ENCODE measurements at regions not wholly inside any gene's neighbourhood (a gene's known extent, or its start where the extent isn't known, plus 50 kb on each side); places are given as distances from the start of the nearest gene placed in this dataset.

GRCh38 chr12:85352016-85352415 is 72.0 kb downstream of the ALX1 start:
- DNase-seq, result no peak

- no peak for DNase-seq
These were observed 76.8 kb downstream of the ALX1 start for GRCh38 chr12:85356596-85357385.

DNA sequence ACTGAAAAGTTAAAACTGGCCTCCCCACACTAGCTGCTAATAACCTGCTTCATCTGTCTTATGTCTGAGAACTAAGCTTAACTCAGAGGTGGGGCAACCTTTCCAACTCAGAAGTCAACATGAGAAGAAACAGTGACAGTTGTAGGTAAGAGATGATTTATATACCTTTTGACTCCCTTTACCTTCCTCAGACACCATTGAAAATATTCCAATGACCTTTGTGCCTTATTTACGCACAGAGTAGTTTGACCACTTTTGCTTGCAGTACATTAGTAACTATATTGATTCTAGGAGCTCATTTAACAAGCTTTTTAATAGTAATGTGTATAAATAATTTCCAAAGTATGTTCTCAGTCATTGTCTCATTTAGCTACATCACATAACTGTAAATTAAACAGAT is 77.6 kb downstream of the ALX1 start:
- DNase-seq, result no peak

DNA sequence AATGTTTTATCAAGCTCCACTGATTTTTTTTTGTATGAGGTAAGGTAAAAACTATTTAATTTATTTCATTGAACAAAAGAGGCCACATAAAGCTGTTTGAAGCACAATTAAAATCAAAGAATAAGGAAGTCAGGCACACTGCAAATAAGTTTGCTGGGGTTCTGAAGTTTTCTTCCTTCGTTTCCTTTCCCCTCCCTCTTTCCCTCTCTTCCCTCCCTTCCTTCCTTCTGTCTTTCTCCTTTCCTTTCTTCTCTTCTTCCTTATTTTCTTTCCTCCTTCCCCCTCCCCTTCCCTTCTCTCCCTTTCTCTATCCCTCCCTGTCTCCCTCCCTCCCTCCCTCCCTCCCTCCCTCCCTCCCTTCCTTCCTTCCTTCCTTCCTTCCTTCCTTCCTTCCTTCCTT is 78.7 kb downstream of the ALX1 start:
- no peak for DNase-seq

DNA sequence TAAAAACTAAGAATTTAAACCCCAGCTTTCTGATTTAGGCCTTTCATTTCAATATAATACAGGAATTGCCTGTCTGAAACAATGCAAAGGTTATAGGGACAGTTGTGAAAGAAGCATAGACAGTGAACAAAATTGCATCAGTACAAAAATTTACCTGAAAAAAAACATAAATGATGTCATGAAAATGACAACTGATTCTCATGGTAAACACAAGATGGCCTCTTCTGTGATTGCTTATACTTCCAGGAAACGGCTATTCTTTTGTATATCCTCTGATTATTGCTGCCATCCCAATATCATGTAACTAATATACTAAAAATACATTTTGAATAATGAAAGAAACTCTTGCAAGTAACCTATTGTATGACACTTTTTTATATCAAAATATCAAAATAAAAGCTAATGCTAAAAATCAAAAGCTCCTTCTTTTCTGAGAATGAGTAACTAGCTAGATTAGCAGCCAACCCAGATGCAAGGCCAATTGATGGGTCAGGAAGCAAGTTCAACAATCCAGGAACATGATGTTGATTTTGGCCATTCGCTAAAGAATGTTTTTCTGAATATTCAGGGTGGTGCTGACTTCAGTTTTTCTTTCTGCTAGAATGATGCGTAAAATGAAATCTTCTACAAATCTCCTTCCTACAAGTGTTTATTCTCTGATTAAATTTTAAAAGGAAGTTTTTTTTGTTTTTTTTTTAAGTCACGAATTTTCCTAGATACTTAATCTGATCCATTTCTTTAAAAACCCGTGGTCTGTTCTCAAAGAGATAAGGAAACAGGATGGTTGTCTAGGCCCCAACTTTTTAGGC is 83.6 kb downstream of the ALX1 start:
- DNase-seq, result no peak

DNA sequence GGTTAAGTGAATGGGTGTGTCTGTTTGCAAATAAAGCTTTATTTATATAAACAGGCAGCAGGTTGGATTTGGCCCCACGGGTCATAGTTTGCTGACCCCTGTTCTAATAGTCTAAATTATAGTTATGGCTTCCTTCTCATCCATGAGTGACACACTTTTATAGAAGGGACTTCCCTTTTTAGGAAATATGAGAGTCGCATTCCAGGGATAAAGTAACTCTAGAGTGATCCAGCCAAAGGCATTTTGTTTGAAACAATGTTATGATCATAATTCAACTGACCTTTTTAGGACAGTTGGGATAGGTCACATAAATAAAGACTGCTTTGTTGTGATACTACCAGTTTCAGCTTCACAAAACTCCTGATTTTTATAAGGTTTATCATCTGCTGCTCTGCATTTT is 87.9 kb downstream of the ALX1 start:
- no peak for DNase-seq

DNA sequence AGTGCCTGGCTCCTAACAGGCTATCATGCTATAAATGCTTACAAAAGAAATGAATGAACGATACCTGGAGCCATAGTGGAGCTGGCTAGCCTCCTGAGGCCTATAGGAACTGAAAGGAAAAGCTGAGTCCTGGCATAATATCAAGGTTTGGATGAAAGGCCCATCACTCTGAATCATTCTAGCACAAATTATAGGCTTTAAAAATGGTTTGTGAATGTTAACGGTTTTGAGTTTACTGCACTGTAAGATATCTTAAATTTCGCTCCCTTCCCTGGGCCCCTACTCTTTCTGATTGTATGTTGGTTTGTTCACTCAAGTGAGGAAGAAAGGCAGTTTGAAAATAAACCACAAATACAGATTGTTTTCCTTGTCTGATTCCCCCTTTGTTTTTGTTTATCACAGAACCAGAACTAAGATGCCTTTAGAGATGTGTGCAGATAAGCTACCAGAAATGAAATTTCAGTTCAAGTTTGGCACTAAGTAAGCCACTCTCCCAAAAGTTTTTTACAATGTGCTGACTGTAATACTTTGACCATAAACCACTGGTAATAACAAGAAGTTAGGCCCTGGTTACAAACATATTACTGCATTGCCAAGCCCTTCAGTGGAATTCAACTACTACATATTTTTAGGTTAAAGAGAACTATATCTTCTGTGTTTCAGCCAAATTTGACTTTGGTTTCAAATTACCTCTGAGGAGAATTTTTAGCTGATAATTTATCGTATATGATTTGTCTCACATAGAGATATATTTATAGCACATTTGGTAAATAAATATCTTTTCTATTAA is 89.5 kb downstream of the ALX1 start:
- DNase-seq, result no peak

- no peak for DNase-seq
These were observed 93.0 kb downstream of the ALX1 start for GRCh38 chr12:85373045-85373444.

GRCh38 chr12:85374981-85375380 is 95.0 kb downstream of the ALX1 start:
- DNase-seq, result no peak

DNA sequence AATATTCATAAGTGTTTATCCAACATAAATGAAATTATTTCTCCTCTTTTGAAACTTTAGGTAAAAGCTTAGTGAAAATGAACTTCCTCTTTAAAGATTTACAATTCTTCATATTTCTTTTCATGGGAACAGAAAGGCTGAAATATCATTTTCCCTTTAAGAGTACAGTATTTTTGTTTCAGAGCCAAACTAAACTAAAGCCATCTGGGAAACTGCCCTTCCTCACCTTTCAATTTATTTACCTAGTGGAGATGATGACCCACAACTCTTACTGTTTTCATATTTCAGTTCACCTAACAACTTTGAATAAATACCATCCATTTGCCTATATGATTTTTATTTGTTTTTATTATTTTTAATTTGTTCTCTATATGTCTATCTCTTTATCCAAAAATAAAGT is 105.4 kb downstream of the ALX1 start:
- DNase-seq, result no peak

DNA sequence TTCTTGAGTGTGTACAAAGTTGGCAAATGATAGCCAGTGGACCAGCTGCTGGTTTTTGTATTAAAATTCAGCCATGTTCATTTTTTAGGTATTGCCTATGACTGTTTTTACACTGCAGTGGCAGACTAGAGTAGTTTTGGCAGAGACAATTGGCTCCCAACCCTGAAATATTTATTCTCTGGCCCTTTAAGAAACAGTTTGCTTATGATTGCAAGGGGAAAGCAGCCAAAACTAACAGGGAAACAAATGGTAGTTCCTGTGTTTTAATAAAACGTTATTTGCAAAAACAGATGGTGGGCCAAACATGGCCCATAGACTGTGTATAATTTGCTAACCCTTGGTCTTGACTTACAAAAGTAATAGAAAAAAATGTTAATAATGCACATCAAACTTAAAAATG is 110.2 kb downstream of the ALX1 start:
- DNase-seq, result no peak

DNA sequence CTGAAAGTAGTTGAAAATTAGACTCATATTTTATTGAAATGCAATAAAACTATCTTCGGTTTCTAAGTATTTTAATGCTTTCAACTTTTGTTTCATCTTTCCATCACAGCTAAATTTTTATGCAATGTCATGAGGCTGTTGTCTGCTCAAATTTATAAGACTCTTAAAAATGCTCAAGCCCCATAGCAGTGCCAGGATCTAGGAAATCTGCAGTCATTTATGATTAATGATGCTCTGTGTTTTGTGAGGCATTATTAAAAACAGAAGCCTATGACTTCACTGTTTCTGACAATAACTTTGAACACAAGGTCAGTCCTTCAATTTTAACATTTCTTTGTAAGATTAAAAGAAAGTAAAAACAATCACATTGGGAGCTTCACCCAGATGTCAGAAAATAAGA is 112.5 kb downstream of the ALX1 start:
- DNase-seq, result no peak

DNA sequence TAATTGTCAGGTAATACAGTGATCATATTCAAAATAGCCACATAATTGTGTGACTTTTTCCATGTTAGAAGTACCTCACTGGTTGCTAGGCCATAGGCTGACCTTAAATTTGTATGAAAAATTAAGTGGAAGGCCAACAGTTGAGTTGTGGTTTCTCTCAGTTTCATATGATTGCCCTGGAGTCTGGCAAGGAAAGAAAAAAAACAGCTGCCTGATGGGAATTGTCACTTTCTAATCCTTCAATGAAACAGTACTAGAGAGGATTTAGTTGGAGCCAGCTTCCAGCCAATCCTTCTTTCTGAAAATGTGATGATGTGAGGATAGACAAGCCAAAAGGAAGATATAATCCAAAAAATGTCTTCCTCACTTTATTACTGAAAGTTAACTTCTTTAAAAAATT is 113.6 kb downstream of the ALX1 start:
- DNase-seq, result no peak

DNA sequence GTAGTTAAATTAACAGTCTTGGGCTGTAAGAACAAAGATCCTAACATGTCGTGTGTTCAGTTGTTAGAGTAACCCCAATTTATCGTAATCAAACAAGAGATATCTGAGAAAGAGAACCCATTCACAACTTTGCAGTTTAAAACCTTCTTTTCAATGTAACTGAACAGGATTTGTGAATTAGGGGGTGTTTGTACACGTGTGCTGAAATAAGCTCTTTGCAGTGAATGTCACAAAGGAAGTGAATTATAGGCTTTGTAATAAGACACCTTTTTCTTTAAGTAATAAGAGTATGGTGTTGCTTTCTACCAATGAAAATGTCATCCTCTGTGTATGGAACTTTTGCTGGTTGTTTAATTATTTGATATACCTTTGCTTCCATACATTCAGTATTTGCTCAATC is 114.0 kb downstream of the ALX1 start:
- no peak for DNase-seq

GRCh38 chr12:85394809-85395208 is 114.8 kb downstream of the ALX1 start:
- DNase-seq, result no peak

GRCh38 chr12:85405262-85405661 is 125.2 kb downstream of the ALX1 start:
- no peak for DNase-seq

DNA sequence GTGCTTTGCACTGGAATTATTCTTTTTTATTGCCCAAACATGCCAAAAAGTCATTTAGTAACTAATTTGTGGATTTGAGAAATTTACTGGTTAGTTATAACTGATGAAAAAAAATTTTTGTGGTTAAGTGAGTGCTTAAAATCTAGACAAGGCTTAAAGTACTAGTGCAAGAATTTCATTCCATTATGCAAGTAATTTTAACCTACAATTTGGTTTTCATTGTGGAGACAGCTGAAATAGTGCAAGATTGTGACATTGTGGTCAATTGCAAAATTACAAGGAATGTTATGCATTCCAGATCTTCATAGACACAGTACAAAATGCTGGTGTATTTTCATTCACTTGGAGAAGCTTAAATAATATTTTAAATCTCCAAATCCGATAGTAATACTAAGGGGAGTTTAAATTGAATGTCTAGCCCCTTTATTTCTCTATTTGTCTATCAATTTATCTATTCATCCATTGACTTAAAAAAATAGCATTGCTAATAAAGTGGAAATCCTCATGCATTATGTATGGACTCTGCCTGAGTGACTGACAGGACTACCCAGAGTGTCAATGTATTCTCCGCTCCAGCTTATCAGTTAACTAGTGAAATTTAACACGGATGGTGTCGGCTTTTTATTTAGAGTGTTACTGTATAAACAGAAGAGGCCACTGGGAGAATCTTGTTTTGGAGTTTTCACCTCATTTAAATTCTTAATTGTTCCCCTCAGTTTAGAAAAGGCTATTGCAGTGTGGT is 125.9 kb downstream of the ALX1 start:
- DNase-seq, result peak; percentile 41

DNA sequence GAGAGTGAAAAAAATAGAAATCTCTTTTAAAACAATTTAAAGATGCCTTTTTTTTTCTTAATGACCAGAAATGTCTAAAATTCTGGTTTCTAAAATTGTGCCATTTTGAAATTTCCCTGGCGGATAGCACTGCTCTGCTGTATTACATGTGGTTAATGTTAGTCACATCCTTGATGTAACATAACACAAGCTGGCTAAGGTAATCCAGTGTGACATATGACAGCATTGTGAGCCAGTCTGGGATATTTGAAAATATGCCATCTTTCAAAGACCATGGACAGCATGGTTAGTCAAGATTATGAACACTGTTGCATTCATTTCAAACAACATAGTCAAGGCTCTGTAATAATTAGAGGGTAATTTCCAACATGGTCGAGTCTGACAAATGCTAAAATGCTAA is 133.2 kb downstream of the ALX1 start:
- no peak for DNase-seq

DNA sequence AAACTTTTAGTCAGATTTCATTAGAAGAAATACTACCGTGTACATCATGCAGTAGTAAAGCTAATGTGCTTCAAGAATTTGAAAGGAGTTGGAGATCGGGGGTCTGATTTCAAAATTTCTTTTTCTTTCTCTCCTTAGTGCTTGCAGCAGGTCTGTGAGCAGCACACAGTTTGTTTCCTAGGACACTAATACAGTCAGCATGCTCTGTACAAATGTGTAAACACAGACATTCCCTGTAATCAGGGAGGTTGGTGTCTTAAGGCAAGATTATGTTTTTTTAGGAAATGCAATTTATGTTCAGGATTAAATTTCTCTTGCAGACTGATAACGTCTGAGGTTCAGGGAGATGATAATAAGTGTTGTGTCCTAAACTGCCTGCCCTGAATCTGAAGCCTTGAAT is 142.7 kb downstream of the ALX1 start:
- no peak for DNase-seq

- DNase-seq, result no peak
These were observed 143.9 kb downstream of the ALX1 start for GRCh38 chr12:85423947-85424346.

- DNase-seq, result no peak
These were observed 144.7 kb downstream of the ALX1 start for GRCh38 chr12:85424581-85425348.

DNA sequence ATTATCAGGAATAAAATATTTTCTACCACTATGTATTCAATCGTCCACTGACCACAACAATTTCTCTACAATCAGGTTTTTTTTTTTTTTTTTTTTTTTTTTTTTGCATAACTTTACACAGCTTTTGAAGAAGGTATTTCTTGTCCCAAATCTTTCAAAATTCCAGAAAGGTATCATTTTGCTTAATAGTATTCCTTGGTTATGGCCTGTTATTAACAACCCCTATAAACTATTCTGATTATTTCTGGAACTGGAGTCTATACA is 145.3 kb downstream of the ALX1 start:
- no peak for DNase-seq
